SK-N-MC (cell line): ENCODE measurements at regions not wholly inside any gene's neighbourhood (a gene's known extent, or its start where the extent isn't known, plus 50 kb on each side); places are given as distances from the start of the nearest gene placed in this dataset.

Source experiments
- EZH2 ChIP-seq: fragments of 200-600 bp; sonication (generic); IDR thresholded peaks from one replicate; pipeline ENCODE4 v1.6.1; 2017; ENCODE audit warnings: antibody characterized with exemption
- FOXP2 ChIP-seq: optimal IDR thresholded peaks from 2 replicates; pipeline ENCODE3; 2011; ENCODE audit warnings: mild to moderate bottlenecking, moderate library complexity; ENCODE audit not compliant: insufficient read depth; ENCODE audit errors: extremely low read length, control extremely low read depth
- POLR2AphosphoS5 ChIP-seq: IDR thresholded peaks from 2 replicates; pipeline ENCODE4 v1.6.1; 2012; ENCODE audit warnings: mild to moderate bottlenecking, low read depth, low read length, borderline replicate concordance

DNA sequence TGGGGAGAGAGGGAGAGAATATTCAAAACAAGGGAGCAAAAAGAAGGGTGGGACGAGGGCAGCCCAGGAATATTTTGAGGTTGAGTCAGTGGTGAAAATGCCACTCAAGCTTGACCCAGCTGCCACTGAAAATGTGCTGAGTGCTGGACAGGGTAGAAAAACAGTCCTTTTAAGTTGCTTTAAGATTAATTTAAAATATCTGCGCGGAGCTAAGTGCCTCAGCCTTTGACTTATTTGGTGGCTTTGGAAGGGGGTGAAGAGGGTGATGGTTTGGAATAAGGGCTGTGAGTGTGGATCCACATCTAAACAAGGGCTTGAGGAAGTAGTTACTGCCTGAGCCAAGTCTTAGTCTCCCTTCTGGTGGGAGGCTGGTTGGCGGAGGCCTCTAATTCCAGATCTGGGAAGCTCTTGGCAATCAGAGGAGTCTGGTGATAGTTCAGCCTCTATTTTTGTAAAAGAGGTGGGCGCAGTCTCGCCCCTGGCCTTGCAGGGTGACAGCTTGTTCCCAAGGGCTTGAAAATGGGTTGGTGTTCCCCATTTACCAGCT is 280.8 kb upstream of the ROPN1 start:
- TF ChIP-seq POLR2AphosphoS5 = no peak
- no peak for TF ChIP-seq EZH2
- TF ChIP-seq FOXP2 = no peak
